ENCODE measurements at regions not wholly inside any gene's neighbourhood (a gene's known extent, or its start where the extent isn't known, plus 50 kb on each side); places are given as distances from the start of the nearest gene placed in this dataset.
"Not testable (repeated sequence)": the region's sequence is repeated elsewhere in the genome, so short reads cannot be mapped to it uniquely, and the experiment has no call there.

DNA sequence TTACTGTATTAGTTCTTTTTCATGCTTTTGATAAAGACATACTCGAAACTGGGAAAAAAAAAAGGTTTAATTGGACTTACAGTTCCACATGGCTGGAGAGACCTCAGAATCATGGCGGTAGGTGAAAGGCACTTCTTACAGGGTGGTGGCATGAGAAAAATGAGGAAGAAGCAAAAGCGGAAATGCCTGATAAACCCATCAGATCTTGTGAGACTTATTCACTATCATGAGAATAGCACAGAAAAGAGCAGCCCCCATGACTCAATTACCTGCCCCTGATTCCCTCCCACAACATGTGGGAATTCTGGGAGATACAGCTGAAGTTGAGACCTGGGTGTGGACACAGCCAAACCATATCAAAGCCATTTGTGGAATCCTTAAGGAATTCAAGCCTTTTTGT is 1238.9 kb downstream of the ADGRL3 start:
- ATAC-seq (ENCODE audit: poor library complexity) (no peak), DNase-seq (no peak)
- Histone ChIP-seq H3K9me3 (ENCODE audit: control insufficient read depth in 1 of 2, insufficient read depth in 1 of 2, low read length in 2 of 2) (no peaks in the 10 kb centered on the region), H3K27me3 (ENCODE audit: control insufficient read depth in 1 of 2, insufficient read depth in 2 of 2, low read length in 2 of 2) (no peaks in the 10 kb centered on the region), H3K36me3 (ENCODE audit: insufficient read depth, low read length) (no peaks in the 10 kb centered on the region), H3K4me1 (ENCODE audit: insufficient read depth, low read length) (no peaks in the 10 kb centered on the region), H3K27ac (ENCODE audit: low read depth in 1 of 2, low read length in 2 of 2) (no peak overlapping the region), H3K4me3 (ENCODE audit: low read length) (no peak overlapping the region)
- H3K4me1 Mint-ChIP-seq (ENCODE audit: low read depth) = no peaks in the 10 kb centered on the region
- TF ChIP-seq, protein P1, sequence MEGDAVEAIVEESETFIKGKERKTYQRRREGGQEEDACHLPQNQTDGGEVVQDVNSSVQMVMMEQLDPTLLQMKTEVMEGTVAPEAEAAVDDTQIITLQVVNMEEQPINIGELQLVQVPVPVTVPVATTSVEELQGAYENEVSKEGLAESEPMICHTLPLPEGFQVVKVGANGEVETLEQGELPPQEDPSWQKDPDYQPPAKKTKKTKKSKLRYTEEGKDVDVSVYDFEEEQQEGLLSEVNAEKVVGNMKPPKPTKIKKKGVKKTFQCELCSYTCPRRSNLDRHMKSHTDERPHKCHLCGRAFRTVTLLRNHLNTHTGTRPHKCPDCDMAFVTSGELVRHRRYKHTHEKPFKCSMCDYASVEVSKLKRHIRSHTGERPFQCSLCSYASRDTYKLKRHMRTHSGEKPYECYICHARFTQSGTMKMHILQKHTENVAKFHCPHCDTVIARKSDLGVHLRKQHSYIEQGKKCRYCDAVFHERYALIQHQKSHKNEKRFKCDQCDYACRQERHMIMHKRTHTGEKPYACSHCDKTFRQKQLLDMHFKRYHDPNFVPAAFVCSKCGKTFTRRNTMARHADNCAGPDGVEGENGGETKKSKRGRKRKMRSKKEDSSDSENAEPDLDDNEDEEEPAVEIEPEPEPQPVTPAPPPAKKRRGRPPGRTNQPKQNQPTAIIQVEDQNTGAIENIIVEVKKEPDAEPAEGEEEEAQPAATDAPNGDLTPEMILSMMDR (IDR thresholded peaks at IDR 0.05) = no peak
- POLR2A ChIA-PET = no interaction called here
- H3K9me3 Mint-ChIP-seq = peaks cover 25% of the 10 kb centered on the region
- intact Hi-C loops (cut with DNase I, micrococcal nuclease) = no loop called here
- no peaks in the 10 kb centered on the region for H3K27me3 Mint-ChIP-seq
- no peak overlapping the region for H3K4me3 Mint-ChIP-seq
- H3K27ac Mint-ChIP-seq = no peak overlapping the region
- H3K36me3 Mint-ChIP-seq (ENCODE audit: low read depth) = no peaks in the 10 kb centered on the region
- CTCF ChIA-PET = no interaction called here

DNA sequence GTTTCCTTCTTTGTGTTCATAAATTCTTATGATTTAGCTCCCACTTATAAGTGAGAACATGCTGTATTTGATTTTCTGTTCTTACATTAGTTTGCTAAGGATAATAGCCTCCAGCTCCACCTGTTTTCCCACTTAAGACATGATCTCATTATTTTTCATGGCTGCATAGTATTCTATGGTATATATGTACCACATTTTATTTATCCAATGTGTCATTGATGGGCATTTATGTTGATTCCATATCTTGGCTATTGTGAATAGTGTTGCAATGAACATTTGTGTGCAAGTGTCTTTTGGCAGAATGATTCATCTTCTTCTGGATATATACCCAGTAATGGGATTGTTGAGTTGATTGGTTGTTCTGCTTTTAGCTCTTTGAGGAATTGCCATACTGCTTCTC is 1234.8 kb downstream of the ADGRL3 start:
- CTCF ChIA-PET = no interaction called here
- POLR2A ChIA-PET = no interaction called here
- Histone ChIP-seq H3K36me3 (ENCODE audit: insufficient read depth, low read length) (no peaks in the 10 kb centered on the region), H3K9me3 (ENCODE audit: control insufficient read depth in 1 of 2, insufficient read depth in 1 of 2, low read length in 2 of 2) (peaks cover 0 to 4% of the 10 kb centered on the region in 2 experiments), H3K27me3 (ENCODE audit: control insufficient read depth in 1 of 2, insufficient read depth in 2 of 2, low read length in 2 of 2) (no peaks in the 10 kb centered on the region), H3K27ac (ENCODE audit: low read depth in 1 of 2, low read length in 2 of 2) (no peak overlapping the region), H3K4me3 (ENCODE audit: low read length) (no peak overlapping the region), H3K4me1 (ENCODE audit: insufficient read depth, low read length) (no peaks in the 10 kb centered on the region)
- no peaks in the 10 kb centered on the region for H3K4me1 Mint-ChIP-seq (ENCODE audit: low read depth)
- no peak overlapping the region for H3K4me3 Mint-ChIP-seq
- ATAC-seq (ENCODE audit: poor library complexity) (no peak), DNase-seq (no peak)
- peaks cover 19% of the 10 kb centered on the region for H3K9me3 Mint-ChIP-seq
- H3K36me3 Mint-ChIP-seq (ENCODE audit: low read depth) = no peaks in the 10 kb centered on the region
- H3K27me3 Mint-ChIP-seq = no peaks in the 10 kb centered on the region
- TF ChIP-seq, protein P1 (IDR thresholded peaks at IDR 0.05) = no peak
- no peak overlapping the region for H3K27ac Mint-ChIP-seq
- intact Hi-C loops (cut with DNase I, micrococcal nuclease) = no loop called here

DNA sequence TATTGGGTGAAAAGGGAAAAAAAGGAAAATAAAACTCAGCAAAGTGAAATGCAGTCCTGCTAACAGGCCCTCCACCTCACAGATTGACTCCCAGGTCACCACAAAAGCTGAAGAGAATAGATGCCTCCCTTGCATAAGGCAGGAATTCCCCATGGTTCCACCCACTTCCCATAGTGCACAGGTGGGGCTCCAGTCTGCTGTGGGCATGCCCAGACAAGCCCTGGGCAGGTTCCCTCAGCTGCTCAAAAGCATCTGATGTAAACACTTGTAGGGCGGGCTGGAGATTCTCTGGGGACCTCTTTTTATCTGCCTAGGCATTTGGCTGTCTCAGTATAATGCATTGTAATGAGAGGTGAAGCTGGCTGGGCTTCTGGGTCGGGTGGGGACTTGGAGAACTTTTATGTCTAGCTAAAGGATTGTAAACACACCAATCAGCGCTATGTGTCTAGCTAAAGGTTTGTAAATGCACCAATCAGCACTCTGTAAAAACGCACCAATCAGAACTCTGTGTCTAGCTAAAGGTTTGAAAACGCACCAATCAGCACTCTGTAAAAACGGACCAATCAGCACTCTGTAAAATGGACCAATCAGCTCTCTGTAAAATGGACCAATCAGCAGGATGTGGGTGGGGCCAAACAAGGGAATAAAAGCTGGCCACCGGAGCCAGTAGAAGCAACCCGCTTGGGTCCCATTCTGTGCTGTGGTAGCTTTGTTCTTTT is 1231.5 kb downstream of the ADGRL3 start:
- CTCF ChIA-PET; H3K4me1 ChIP-seq (ENCODE audit: insufficient read depth, low read length); H3K9me3 ChIP-seq (ENCODE audit: control insufficient read depth in 1 of 2, insufficient read depth in 1 of 2, low read length in 2 of 2); intact Hi-C loops (cut with DNase I, micrococcal nuclease); H3K4me1 Mint-ChIP-seq (ENCODE audit: low read depth); H3K27me3 Mint-ChIP-seq; POLR2A ChIA-PET; H3K27ac ChIP-seq (ENCODE audit: low read depth in 1 of 2, low read length in 2 of 2); DNase-seq; H3K4me3 ChIP-seq (ENCODE audit: low read length); H3K36me3 Mint-ChIP-seq (ENCODE audit: low read depth); H3K36me3 ChIP-seq (ENCODE audit: insufficient read depth, low read length); H3K4me3 Mint-ChIP-seq; H3K27ac Mint-ChIP-seq; ATAC-seq (ENCODE audit: poor library complexity); H3K27me3 ChIP-seq (ENCODE audit: control insufficient read depth in 1 of 2, insufficient read depth in 2 of 2, low read length in 2 of 2): not testable (repeated sequence)
- H3K9me3 Mint-ChIP-seq = peaks cover 15% of the 10 kb centered on the region

DNA sequence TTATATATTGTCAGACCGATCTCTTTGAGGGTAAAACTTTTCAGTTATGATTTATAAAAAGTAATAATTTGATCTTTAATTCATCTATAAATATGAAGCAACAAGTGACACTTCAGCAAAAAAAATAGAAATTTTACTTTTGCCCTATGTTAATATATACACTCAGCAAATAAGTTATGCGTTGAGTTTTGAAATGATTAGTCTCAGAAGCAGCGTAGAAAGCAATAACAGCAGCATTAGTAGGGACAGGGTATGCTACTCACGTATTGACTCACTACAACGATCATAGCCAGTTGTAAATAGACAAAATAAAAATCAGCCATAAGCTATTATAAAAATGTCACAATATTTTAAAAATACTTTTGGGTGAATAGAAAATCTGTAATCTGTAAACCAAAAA is 1229.2 kb downstream of the ADGRL3 start:
- intact Hi-C loops (cut with DNase I, micrococcal nuclease) = no loop called here
- no peak overlapping the region for H3K4me3 Mint-ChIP-seq
- no peak overlapping the region for H3K27ac Mint-ChIP-seq
- H3K27me3 ChIP-seq (ENCODE audit: control insufficient read depth in 1 of 2, insufficient read depth in 2 of 2, low read length in 2 of 2) = no peaks in the 10 kb centered on the region
- peaks cover 0 to 4% of the 10 kb centered on the region in 2 experiments for H3K9me3 ChIP-seq (ENCODE audit: control insufficient read depth in 1 of 2, insufficient read depth in 1 of 2, low read length in 2 of 2)
- TF ChIP-seq, protein P1 (IDR thresholded peaks at IDR 0.05) = no peak
- no peaks in the 10 kb centered on the region for H3K27me3 Mint-ChIP-seq
- H3K36me3 Mint-ChIP-seq (ENCODE audit: low read depth) = no peaks in the 10 kb centered on the region
- H3K4me3 ChIP-seq (ENCODE audit: low read length) = no peak overlapping the region
- CTCF ChIA-PET = interaction anchor here (1.1 kb wide), 1 partner anchor 21 kb away, joined by 3 read pairs; no protein-coding TSS in a partner anchor
- H3K36me3 ChIP-seq (ENCODE audit: insufficient read depth, low read length) = no peaks in the 10 kb centered on the region
- ATAC-seq (ENCODE audit: poor library complexity) = no peak
- H3K4me1 ChIP-seq (ENCODE audit: insufficient read depth, low read length) = no peaks in the 10 kb centered on the region
- DNase-seq = no peak
- H3K9me3 Mint-ChIP-seq = peaks cover 7% of the 10 kb centered on the region
- no peak overlapping the region for H3K27ac ChIP-seq (ENCODE audit: low read depth in 1 of 2, low read length in 2 of 2)
- POLR2A ChIA-PET = no interaction called here
- no peaks in the 10 kb centered on the region for H3K4me1 Mint-ChIP-seq (ENCODE audit: low read depth)

All from CD4-positive, alpha-beta T cell (primary cell).